Nephron progenitor cell (in vitro differentiated cells): ENCODE measurements at regions not wholly inside any gene's neighbourhood (a gene's known extent, or its start where the extent isn't known, plus 50 kb on each side); places are given as distances from the start of the nearest gene placed in this dataset.

Source experiments
- DNase-seq: peaks from one replicate; pipeline ENCODE4 v3.0.0; 2021
- H3K27ac Mint-ChIP-seq: 2 replicates; pipeline ENCODE4 v1.8.0; 2021; ENCODE audit warnings: mild to moderate bottlenecking, moderate library complexity, mixed read lengths
- H3K27me3 Mint-ChIP-seq: 2 replicates; pipeline ENCODE4 v1.8.0; 2021; ENCODE audit warnings: mild to moderate bottlenecking, low read depth, mixed read lengths; ENCODE audit not compliant: poor library complexity
- H3K36me3 Mint-ChIP-seq: 2 replicates; pipeline ENCODE4 v1.8.0; 2021; ENCODE audit warnings: low read depth, mixed read lengths
- H3K4me1 Mint-ChIP-seq: 2 replicates; pipeline ENCODE4 v1.8.0; 2021; ENCODE audit warnings: mixed read lengths
- H3K4me3 Mint-ChIP-seq: 2 replicates; pipeline ENCODE4 v1.8.0; 2021; ENCODE audit warnings: mild to moderate bottlenecking, moderate library complexity, mixed read lengths
- H3K9me3 Mint-ChIP-seq: 2 replicates; pipeline ENCODE4 v1.8.0; 2021; ENCODE audit warnings: mild to moderate bottlenecking, moderate library complexity, mixed read lengths
- CTCF ChIP-seq: fragments of 200-600 bp; sonication (generic); IDR thresholded peaks from 2 replicates; pipeline ENCODE4 v1.5.0; 2021; ENCODE audit warnings: antibody characterized with exemption

- no peak for DNase-seq
- no peak overlapping the region for H3K4me3 Mint-ChIP-seq
- TF ChIP-seq CTCF: no peak
Measured at GRCh38 chr2:61753512-61753911, 100.3 kb downstream of the FAM161A start.

DNA sequence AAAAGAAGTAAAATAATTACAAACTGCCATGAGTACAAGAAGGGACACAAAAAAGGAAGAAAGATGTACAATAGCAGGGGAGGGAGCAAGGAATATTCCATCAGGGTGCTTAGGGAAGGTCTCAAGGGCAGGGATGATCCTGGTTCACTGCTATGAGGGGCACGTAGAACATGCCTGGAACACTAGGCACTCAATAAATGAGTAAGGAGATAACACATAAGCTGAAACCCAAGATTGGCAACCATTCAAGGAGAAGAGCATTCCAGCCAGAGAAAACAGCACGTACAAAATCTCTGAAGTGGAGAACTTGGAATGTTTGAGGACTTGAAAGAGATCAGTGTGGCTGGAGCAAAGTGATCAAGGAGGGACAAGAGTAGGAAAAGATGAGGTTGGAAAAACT lies 103.2 kb downstream of the FAM161A start:
- peak overlapping the region; percentile 21 for H3K27ac Mint-ChIP-seq
- no peak for DNase-seq
- no peaks in the 10 kb centered on the region for H3K36me3 Mint-ChIP-seq
- no peaks in the 10 kb centered on the region for H3K27me3 Mint-ChIP-seq
- no peak for TF ChIP-seq CTCF
- no peak overlapping the region for H3K4me3 Mint-ChIP-seq
- peaks cover 10% of the 10 kb centered on the region for H3K9me3 Mint-ChIP-seq
- H3K4me1 Mint-ChIP-seq: no peaks in the 10 kb centered on the region

More at GRCh38 chr2:61753512-61753911, 100.3 kb downstream of the FAM161A start:
- peaks cover 10% of the 10 kb centered on the region for H3K36me3 Mint-ChIP-seq
- H3K4me1 Mint-ChIP-seq: no peaks in the 10 kb centered on the region
- peaks cover 8% of the 10 kb centered on the region for H3K27me3 Mint-ChIP-seq
- H3K9me3 Mint-ChIP-seq: peaks cover 22% of the 10 kb centered on the region
- no peak overlapping the region for H3K27ac Mint-ChIP-seq

- Mint-ChIP-seq H3K27me3 (no peaks in the 10 kb centered on the region), H3K9me3 (no peaks in the 10 kb centered on the region), H3K4me3 (no peak overlapping the region), H3K36me3 (no peaks in the 10 kb centered on the region), H3K4me1 (peaks cover 11% of the 10 kb centered on the region), H3K27ac (peak overlapping the region; percentile 39)
- peak; percentile 8 for DNase-seq
- no peak for TF ChIP-seq CTCF
Measured at GRCh38 chr2:61742955-61743354, 110.9 kb downstream of the FAM161A start.

DNA sequence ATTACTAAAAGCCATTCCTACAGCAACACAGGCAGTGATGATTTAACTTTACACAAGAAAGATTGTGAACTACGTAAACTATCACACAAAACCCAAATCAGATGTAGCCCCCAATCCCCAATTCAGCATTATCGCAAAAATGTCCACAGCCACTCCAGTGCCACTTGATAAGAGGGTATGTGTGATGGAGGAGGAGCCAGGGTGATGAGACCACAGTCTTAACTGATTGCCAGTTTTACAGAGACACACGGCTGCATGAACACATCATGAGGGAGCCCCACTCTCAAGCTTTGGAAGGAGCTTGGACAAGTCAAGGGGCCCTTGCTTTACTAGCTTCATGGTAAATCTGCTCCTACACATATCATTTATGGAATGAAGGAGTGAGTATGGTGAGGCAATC lies 116.0 kb downstream of the FAM161A start:
- Mint-ChIP-seq H3K27ac (no peak overlapping the region), H3K4me1 (peaks cover 14% of the 10 kb centered on the region)

DNA sequence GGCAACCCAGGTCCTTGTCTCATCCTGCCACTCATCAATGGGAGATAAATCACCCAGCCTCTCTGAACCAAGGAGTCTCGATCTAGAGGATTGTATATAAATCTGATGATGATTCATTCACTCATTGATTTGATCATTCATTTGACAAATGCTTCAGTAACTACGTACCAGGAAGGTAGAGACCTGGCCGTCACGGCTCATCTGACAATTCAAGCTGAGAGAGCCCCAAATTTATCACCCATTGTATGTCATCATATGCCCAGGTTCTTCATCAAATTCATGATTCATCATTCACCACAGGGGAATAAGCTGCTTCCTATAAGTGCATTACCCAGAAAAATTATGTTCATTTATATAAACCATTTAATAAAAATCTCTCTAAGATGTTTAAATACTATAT lies 116.9 kb downstream of the FAM161A start:
- H3K4me3 Mint-ChIP-seq: no peak overlapping the region
- H3K27ac Mint-ChIP-seq: no peak overlapping the region
- H3K4me1 Mint-ChIP-seq: peaks cover 9% of the 10 kb centered on the region
- DNase-seq: no peak
- no peaks in the 10 kb centered on the region for H3K36me3 Mint-ChIP-seq
- TF ChIP-seq CTCF: no peak
- H3K9me3 Mint-ChIP-seq: no peaks in the 10 kb centered on the region
- peaks cover 7% of the 10 kb centered on the region for H3K27me3 Mint-ChIP-seq

More for the DNA sequence above, 116.0 kb downstream of the FAM161A start:
- Mint-ChIP-seq H3K4me3 (no peak overlapping the region), H3K36me3 (no peaks in the 10 kb centered on the region), H3K27me3 (peaks cover 4% of the 10 kb centered on the region), H3K9me3 (no peaks in the 10 kb centered on the region)
- DNase-seq: no peak
- no peak for TF ChIP-seq CTCF

DNA sequence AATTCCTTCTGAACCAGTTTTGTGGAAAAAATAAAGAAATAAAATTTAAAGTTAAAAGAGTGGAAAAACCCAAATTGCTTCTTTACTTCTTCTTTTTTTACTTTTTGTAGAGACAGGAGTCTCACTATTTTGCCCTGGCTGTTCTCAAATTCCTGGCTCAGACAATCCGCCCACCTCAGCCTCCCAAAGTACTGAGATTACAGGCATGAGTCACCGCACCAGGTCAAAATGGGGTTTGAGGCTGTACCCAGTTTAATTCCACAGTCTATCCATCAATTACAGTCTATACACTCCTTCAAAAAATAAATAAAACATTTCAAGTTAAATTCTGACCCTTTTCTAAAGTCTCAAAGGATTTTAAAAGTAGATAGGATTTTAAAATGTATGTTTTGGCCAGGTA lies 120.3 kb downstream of the FAM161A start:
- TF ChIP-seq CTCF: no peak

More for the DNA sequence above, 120.3 kb downstream of the FAM161A start:
- no peak overlapping the region for H3K27ac Mint-ChIP-seq
- peaks cover 15% of the 10 kb centered on the region for H3K27me3 Mint-ChIP-seq
- H3K36me3 Mint-ChIP-seq: no peaks in the 10 kb centered on the region
- peaks cover 5% of the 10 kb centered on the region for H3K9me3 Mint-ChIP-seq
- H3K4me1 Mint-ChIP-seq: peaks cover 9% of the 10 kb centered on the region
- DNase-seq: no peak
- H3K4me3 Mint-ChIP-seq: no peak overlapping the region
